Right lobe of liver (tissue), 6 donors: ENCODE measurements at regions not wholly inside any gene's neighbourhood (a gene's known extent, or its start where the extent isn't known, plus 50 kb on each side); places are given as distances from the start of the nearest gene placed in this dataset.

ENCODE experiments used
- ATAC-seq, 4 donors: fragments of 200-7000 bp; cut with Tn5 transposase; one replicate each; pipeline ENCODE4 v1.9.1; 2020; ENCODE audit warnings: mild to moderate bottlenecking in 4 of 4, moderate library complexity in 4 of 4
- DNase-seq, 3 donors: peaks; one replicate each; pipeline ENCODE4 v3.0.0-alpha.2; 2020
- H3K27ac ChIP-seq, 3 donors: fragments of 200-600 bp; one replicate each; pipeline ENCODE4 v1.8.0; 2022
- H3K27me3 ChIP-seq, 2 donors: fragments of 200-600 bp; one replicate each; pipeline ENCODE4 v1.8.0; 2022
- H3K36me3 ChIP-seq, 4 donors: fragments of 200-600 bp; sonication (generic) in 1 of 4; one replicate each; pipeline versions ENCODE4 v1.5.1 to v1.8.0; 2017 to 2022; ENCODE audit warnings: control low read depth in 1 of 4
- H3K4me1 ChIP-seq, 4 donors: fragments of 200-600 bp; sonication (generic) in 1 of 4; one replicate each; pipeline versions ENCODE4 v1.5.1 to v1.8.0; 2017 to 2022; ENCODE audit warnings: control low read depth in 1 of 4
- H3K4me3 ChIP-seq, 3 donors: fragments of 200-600 bp; one replicate each; pipeline ENCODE4 v1.8.0; 2022
- H3K9me3 ChIP-seq, 4 donors: fragments of 200-600 bp; sonication (generic) in 1 of 4; one replicate each; pipeline versions ENCODE4 v1.5.1 to v1.8.0; 2017 to 2022; ENCODE audit warnings: control low read depth in 1 of 4
- CTCF ChIP-seq, 4 donors: fragments of 200-600 bp in 3 of 4; fragments of 450-650 bp in 1 of 4; IDR thresholded peaks; one replicate each; pipeline versions ENCODE4 v1.5.1 to v1.8.0; 2016 to 2022; ENCODE audit warnings: antibody characterized with exemption in 4 of 4, mild to moderate bottlenecking in 2 of 4
- POLR2A ChIP-seq: fragments of 450-650 bp; IDR thresholded peaks from one replicate; pipeline ENCODE4 v1.6.1; 2017; ENCODE audit warnings: antibody characterized with exemption, mild to moderate bottlenecking
- WGBS: methylation state at CpG from one replicate; pipeline ENCODE4 v1.1.6; 2018; ENCODE audit warnings: low coverage, low lambda C conversion rate; ENCODE audit not compliant: insufficient coverage; ENCODE audit errors: missing lambda C conversion rate; 5-methylcytosine and 5-hydroxymethylcytosine counted together
- intact Hi-C, 2 donors: fragments of 100-400 bp; cut with DNase I; formaldehyde crosslinking; loops; one replicate each; pipeline versions ENCODE4 v1.11.2 to v1.14.1; 2022
- donor health status: DM: no; HTN: yes; CAD: no.
- donor health status: DM: no; HTN: no; CAD: no.
- donor health status: DM: no; HTN: no; CAD: no.
- donor health status: DM: no; HTN: yes; CAD: no.
- donor health status: DM: no; HTN: yes; CAD: no.

DNA sequence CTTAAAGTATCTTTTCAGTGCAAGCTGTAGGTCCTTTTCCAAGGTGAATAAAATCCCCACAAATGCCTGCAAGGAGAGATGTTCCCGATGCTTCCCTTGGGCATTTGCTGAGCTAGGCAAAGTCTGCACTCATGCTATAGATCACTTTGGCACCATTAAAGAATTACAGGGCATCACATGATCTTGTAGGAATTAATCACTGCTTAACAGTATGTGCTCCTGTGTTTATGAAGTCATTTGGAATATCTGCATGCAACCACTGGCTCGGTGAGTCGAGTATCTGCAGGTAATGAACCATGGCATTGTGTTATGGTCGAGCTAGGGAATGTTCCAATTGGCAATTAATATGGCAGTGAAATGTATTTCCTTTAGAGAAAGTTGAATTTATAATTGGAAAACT, 615.1 kb downstream of the TLE1 start:
- H3K4me1 ChIP-seq = no peaks in the 10 kb centered on the region
- DNase-seq (no peak), ATAC-seq (no peak)
- 83% methylated on average over 4 of the region's 4 CpGs for WGBS
- H3K27ac ChIP-seq = no peak overlapping the region
- no peaks in the 10 kb centered on the region for H3K9me3 ChIP-seq
- H3K4me3 ChIP-seq = no peak overlapping the region
- intact Hi-C loops = no loop called here
- TF ChIP-seq CTCF (IDR thresholded peaks at IDR 0.05) (no peak), POLR2A (no peak)
- H3K36me3 ChIP-seq = no peaks in the 10 kb centered on the region
- no peaks in the 10 kb centered on the region for H3K27me3 ChIP-seq

GRCh38 chr9:81073821-81074220, 615.5 kb downstream of the TLE1 start:
- ATAC-seq (no peak), DNase-seq (no peak)
- Histone ChIP-seq H3K4me1 (no peaks in the 10 kb centered on the region), H3K36me3 (no peaks in the 10 kb centered on the region), H3K27me3 (no peaks in the 10 kb centered on the region), H3K9me3 (no peaks in the 10 kb centered on the region), H3K4me3 (no peak overlapping the region), H3K27ac (no peak overlapping the region)
- WGBS = 71% methylated on average over 4 of the region's 4 CpGs
- intact Hi-C loops = no loop called here
- TF ChIP-seq CTCF (IDR thresholded peaks at IDR 0.05) (no peak), POLR2A (no peak)

DNA sequence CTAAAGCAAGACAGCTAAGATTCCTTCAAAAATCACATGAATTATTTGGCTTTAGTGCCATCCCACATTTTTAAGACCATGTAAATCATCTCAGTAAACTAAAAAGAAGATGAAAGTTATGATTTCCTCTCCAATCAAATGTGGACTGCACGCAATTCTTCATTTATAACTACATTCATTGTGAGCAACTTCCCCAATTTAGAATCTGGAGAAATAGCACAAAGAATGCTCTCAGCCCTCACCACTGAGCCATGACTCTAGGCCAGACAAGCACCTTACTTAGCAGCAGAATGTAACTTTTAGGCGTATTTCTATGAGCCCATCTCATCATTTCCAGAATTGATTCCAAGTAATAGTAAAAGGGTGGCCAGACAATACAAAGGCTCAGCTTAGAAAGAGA, 616.6 kb downstream of the TLE1 start:
- no peak for TF ChIP-seq POLR2A

DNA sequence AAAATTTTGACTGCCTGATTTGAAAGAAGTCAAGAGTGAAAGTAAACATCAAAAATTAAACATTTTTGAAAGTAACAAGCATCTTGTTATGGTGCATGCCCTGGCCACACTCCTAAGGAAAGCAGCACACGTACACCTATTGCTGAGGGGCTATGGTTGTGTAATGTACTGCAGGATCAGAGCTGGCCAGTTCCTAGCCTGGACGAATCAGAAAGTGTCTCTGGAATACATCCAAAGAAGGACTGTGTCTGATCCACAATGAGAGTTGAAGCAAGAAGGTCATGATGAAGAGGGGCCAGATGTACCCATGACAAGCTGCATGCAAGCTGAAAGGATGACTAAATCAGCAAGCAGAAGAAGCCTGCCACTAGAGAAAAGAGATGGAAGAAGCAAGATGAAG, 618.2 kb downstream of the TLE1 start:
- WGBS = 30% methylated on average over 2 of the region's 2 CpGs

More for the DNA sequence above, 616.6 kb downstream of the TLE1 start:
- intact Hi-C loops = no loop called here
- Histone ChIP-seq H3K4me1 (no peaks in the 10 kb centered on the region), H3K4me3 (no peak overlapping the region), H3K9me3 (no peaks in the 10 kb centered on the region), H3K27ac (no peak overlapping the region), H3K27me3 (no peaks in the 10 kb centered on the region), H3K36me3 (no peaks in the 10 kb centered on the region)
- no peak for ATAC-seq
- 85% methylated on average over 2 of the region's 2 CpGs for WGBS
- DNase-seq = no peak

GRCh38 chr9:81070689-81071088, 618.7 kb downstream of the TLE1 start:
- no peak for ATAC-seq
- Histone ChIP-seq H3K4me3 (no peak overlapping the region), H3K4me1 (no peaks in the 10 kb centered on the region), H3K36me3 (no peaks in the 10 kb centered on the region), H3K27me3 (no peaks in the 10 kb centered on the region), H3K27ac (no peak overlapping the region), H3K9me3 (no peaks in the 10 kb centered on the region)
- intact Hi-C loops = no loop called here
- DNase-seq = no peak
- 57% methylated on average over 5 of the region's 9 CpGs for WGBS
- TF ChIP-seq POLR2A (no peak), CTCF (IDR thresholded peaks at IDR 0.05) (no peak)

More for the DNA sequence above, 618.2 kb downstream of the TLE1 start:
- no peak overlapping the region for H3K27ac ChIP-seq
- H3K4me1 ChIP-seq = no peaks in the 10 kb centered on the region
- no peak overlapping the region for H3K4me3 ChIP-seq
- intact Hi-C loops = no loop called here
- ATAC-seq (no peak), DNase-seq (no peak)
- H3K36me3 ChIP-seq = no peaks in the 10 kb centered on the region
- no peaks in the 10 kb centered on the region for H3K27me3 ChIP-seq
- H3K9me3 ChIP-seq = no peaks in the 10 kb centered on the region
- TF ChIP-seq CTCF (IDR thresholded peaks at IDR 0.05) (no peak), POLR2A (no peak)
